ENCODE measurements at regions not wholly inside any gene's neighbourhood (a gene's known extent, or its start where the extent isn't known, plus 50 kb on each side); places are given as distances from the start of the nearest gene placed in this dataset.

GRCh38 chr1:168921629-168922028, 184.9 kb upstream of the ATP1B1 start:
- no peaks in the 10 kb centered on the region for H3K36me3 ChIP-seq (ENCODE audit: insufficient read depth, low read length)
- H3K4me3 ChIP-seq (ENCODE audit: low read length) = no peak overlapping the region
- peaks cover 0 to 3% of the 10 kb centered on the region in 2 experiments for H3K27me3 ChIP-seq (ENCODE audit: control insufficient read depth in 1 of 2, insufficient read depth in 2 of 2, low read length in 2 of 2)
- ChIA-PET CTCF (no interaction called here), POLR2A (no interaction called here)
- Mint-ChIP-seq H3K36me3 (ENCODE audit: low read depth) (no peaks in the 10 kb centered on the region), H3K4me3 (no peak overlapping the region), H3K27me3 (peaks cover 9% of the 10 kb centered on the region), H3K27ac (no peak overlapping the region), H3K4me1 (ENCODE audit: low read depth) (peaks cover 6% of the 10 kb centered on the region), H3K9me3 (peaks cover 2% of the 10 kb centered on the region)
- no peak for TF ChIP-seq CTCF (IDR thresholded peaks at IDR 0.05)
- ATAC-seq (ENCODE audit: poor library complexity) = no peak
- H3K9me3 ChIP-seq (ENCODE audit: control insufficient read depth in 1 of 2, insufficient read depth in 1 of 2, low read length in 2 of 2) = no peaks in the 10 kb centered on the region
- H3K4me1 ChIP-seq (ENCODE audit: insufficient read depth, low read length) = no peaks in the 10 kb centered on the region
- H3K27ac ChIP-seq (ENCODE audit: low read depth in 1 of 2, low read length in 2 of 2) = no peak overlapping the region
- intact Hi-C loops (cut with DNase I, micrococcal nuclease) = no loop called here
- DNase-seq = no peak

- H3K27me3 Mint-ChIP-seq = peaks cover 23% of the 10 kb centered on the region
- intact Hi-C loops (cut with DNase I, micrococcal nuclease) = no loop called here
- no peaks in the 10 kb centered on the region for H3K36me3 ChIP-seq (ENCODE audit: insufficient read depth, low read length)
- no peaks in the 10 kb centered on the region for H3K4me1 ChIP-seq (ENCODE audit: insufficient read depth, low read length)
- H3K27ac ChIP-seq (ENCODE audit: low read depth in 1 of 2, low read length in 2 of 2) = no peak overlapping the region
- CTCF ChIA-PET = no interaction called here
- peaks cover 0 to 3% of the 10 kb centered on the region in 2 experiments for H3K27me3 ChIP-seq (ENCODE audit: control insufficient read depth in 1 of 2, insufficient read depth in 2 of 2, low read length in 2 of 2)
- H3K4me3 ChIP-seq (ENCODE audit: low read length) = no peak overlapping the region
- H3K4me1 Mint-ChIP-seq (ENCODE audit: low read depth) = peaks cover 6% of the 10 kb centered on the region
- ATAC-seq (ENCODE audit: poor library complexity) (no peak), DNase-seq (no peak)
- peaks cover 2% of the 10 kb centered on the region for H3K9me3 Mint-ChIP-seq
- no peaks in the 10 kb centered on the region for H3K9me3 ChIP-seq (ENCODE audit: control insufficient read depth in 1 of 2, insufficient read depth in 1 of 2, low read length in 2 of 2)
- no peaks in the 10 kb centered on the region for H3K36me3 Mint-ChIP-seq (ENCODE audit: low read depth)
- H3K4me3 Mint-ChIP-seq = no peak overlapping the region
- H3K27ac Mint-ChIP-seq = no peak overlapping the region
- POLR2A ChIA-PET = no interaction called here
- TF ChIP-seq CTCF (IDR thresholded peaks at IDR 0.05) = no peak
These were observed 182.9 kb upstream of the ATP1B1 start for GRCh38 chr1:168923521-168924136.

- H3K27me3 Mint-ChIP-seq = peaks cover 34% of the 10 kb centered on the region
- DNase-seq = no peak
- H3K27ac Mint-ChIP-seq = no peak overlapping the region
- Histone ChIP-seq H3K4me3 (ENCODE audit: low read length) (no peak overlapping the region), H3K4me1 (ENCODE audit: insufficient read depth, low read length) (no peaks in the 10 kb centered on the region), H3K36me3 (ENCODE audit: insufficient read depth, low read length) (no peaks in the 10 kb centered on the region), H3K27ac (ENCODE audit: low read depth in 1 of 2, low read length in 2 of 2) (no peak overlapping the region), H3K27me3 (ENCODE audit: control insufficient read depth in 1 of 2, insufficient read depth in 2 of 2, low read length in 2 of 2) (peaks cover 0 to 3% of the 10 kb centered on the region in 2 experiments), H3K9me3 (ENCODE audit: control insufficient read depth in 1 of 2, insufficient read depth in 1 of 2, low read length in 2 of 2) (no peaks in the 10 kb centered on the region)
- no peak for TF ChIP-seq CTCF (IDR thresholded peaks at IDR 0.05)
- ChIA-PET CTCF (interaction anchor here (1.2 kb wide), 1 partner anchor 56 kb away, joined by 3 read pairs; no protein-coding TSS in a partner anchor), POLR2A (no interaction called here)
- no peak for ATAC-seq (ENCODE audit: poor library complexity)
- H3K9me3 Mint-ChIP-seq = peaks cover 2% of the 10 kb centered on the region
- no peak overlapping the region for H3K4me3 Mint-ChIP-seq
- no peaks in the 10 kb centered on the region for H3K36me3 Mint-ChIP-seq (ENCODE audit: low read depth)
- H3K4me1 Mint-ChIP-seq (ENCODE audit: low read depth) = peaks cover 6% of the 10 kb centered on the region
- intact Hi-C loops (cut with DNase I, micrococcal nuclease) = no loop called here
These were observed 181.5 kb upstream of the ATP1B1 start for GRCh38 chr1:168924976-168925375.
